Endothelial cell of umbilical vein (primary cell): ENCODE measurements at regions not wholly inside any gene's neighbourhood (a gene's known extent, or its start where the extent isn't known, plus 50 kb on each side); places are given as distances from the start of the nearest gene placed in this dataset.

Experiments
- BruUV-seq: library from RNA; stranded (reverse); fragments of 400-500 nt; replicated peaks from 2 replicates; lab custom pipeline; 2021; lab: Mats Ljungman, UMichigan
- CTCF ChIA-PET: fragments of 300-600, 350-600 bp; sonication (Branson Sonifier 250); formaldehyde crosslinking; loops from one replicate; lab custom pipeline; 2021; ENCODE audit warnings: antibody characterized with exemption, inconsistent platforms; lab: Charles Lee
- POLR2A ChIA-PET: fragments of 300-600, 350-600 bp; sonication (Branson Sonifier 250); formaldehyde crosslinking; loops from one replicate; lab custom pipeline; 2021; ENCODE audit warnings: antibody characterized with exemption, inconsistent platforms; lab: Charles Lee
- DNase-seq: peaks from one replicate; pipeline ENCODE4 v3.0.0-alpha.2; 2011; ENCODE audit warnings: low read depth, low spot score
- FAIRE-seq: peaks from 2 replicates; lab custom pipeline; 2011; peaks lifted over from hg19 to GRCh38; lab: Jason Lieb, UNC
- H2AFZ ChIP-seq: 2 replicates; pipeline ENCODE4 v1.6.0; 2012; ENCODE audit warnings: low read depth, low read length, control low read depth, inconsistent platforms
- H3K27ac ChIP-seq: 2 replicates; pipeline ENCODE4 v1.5.1; 2011; ENCODE audit warnings: low read depth, mild to moderate bottlenecking, control low read depth, low read length, moderate library complexity; ENCODE audit not compliant: insufficient read depth
- H3K27me3 ChIP-seq, 2 experiments: 2 replicates each; pipeline versions ENCODE4 v1.6.0 to v1.6.1; 2011; ENCODE audit warnings: low read length in 2 of 2, mixed read lengths in 1 of 2; ENCODE audit not compliant: control insufficient read depth in 2 of 2, insufficient read depth in 2 of 2
- H3K36me3 ChIP-seq, 2 experiments: 2 replicates in 1 of 2; 3 replicates in 1 of 2; pipeline ENCODE4 v1.5.1; 2011; ENCODE audit warnings: low read length in 2 of 2, mild to moderate bottlenecking in 1 of 2, moderate library complexity in 1 of 2; ENCODE audit not compliant: control insufficient read depth in 2 of 2, insufficient read depth in 2 of 2; ENCODE audit errors: extremely low read depth in 1 of 2
- H3K4me1 ChIP-seq: 3 replicates; pipeline ENCODE4 v1.5.1; 2011; ENCODE audit warnings: mild to moderate bottlenecking, low read length; ENCODE audit not compliant: control insufficient read depth, insufficient read depth; ENCODE audit errors: extremely low read depth
- H3K4me2 ChIP-seq: 2 replicates; pipeline ENCODE4 v1.6.1; 2011; ENCODE audit warnings: low read length, control low read depth, mixed read lengths; ENCODE audit not compliant: insufficient read depth
- H3K4me3 ChIP-seq, 3 experiments: fragments of 200-600 bp in 1 of 3; sonication (generic), shearing (Covaris generic) in 1 of 3; replicated peaks in 1 of 3; 2 replicates each; pipeline ENCODE4 v1.5.1; 2011 to 2016; ENCODE audit warnings: control low read depth in 3 of 3, low read length in 3 of 3, mild to moderate bottlenecking in 2 of 3, inconsistent platforms in 1 of 3, low read depth in 1 of 3, moderate library complexity in 1 of 3; ENCODE audit not compliant: insufficient read depth in 1 of 3
- H3K79me2 ChIP-seq: 2 replicates; pipeline ENCODE4 v1.6.0; 2012; ENCODE audit warnings: low read length, inconsistent platforms; ENCODE audit not compliant: control insufficient read depth, insufficient read depth
- H3K9ac ChIP-seq: replicated peaks from 2 replicates; pipeline ENCODE3; 2011; ENCODE audit warnings: low read length, control low read depth; ENCODE audit not compliant: insufficient read depth; ENCODE audit errors: extremely low read depth
- H3K9me1 ChIP-seq: replicated peaks from 3 replicates; pipeline ENCODE4 v1.6.0; 2011; ENCODE audit warnings: mild to moderate bottlenecking, low read length; ENCODE audit not compliant: control insufficient read depth, insufficient read depth; ENCODE audit errors: extremely low read depth
- H3K9me3 ChIP-seq: replicated peaks from 2 replicates; pipeline ENCODE4 v1.5.1; 2012; ENCODE audit warnings: low read length, inconsistent platforms; ENCODE audit not compliant: control insufficient read depth, insufficient read depth
- H4K20me1 ChIP-seq: replicated peaks from 2 replicates; pipeline ENCODE3; 2011; ENCODE audit warnings: mild to moderate bottlenecking, low read length; ENCODE audit not compliant: control insufficient read depth, insufficient read depth; ENCODE audit errors: extremely low read depth
- CTCF ChIP-seq, 2 donors: IDR thresholded peaks; 1 replicate in 1 of 2; 2 replicates in 1 of 2; pipeline ENCODE4 v1.5.1; 2011; ENCODE audit warnings: low read length in 2 of 2, mild to moderate bottlenecking in 2 of 2, moderate library complexity in 2 of 2, control low read depth in 1 of 2, inconsistent platforms in 1 of 2, low read depth in 1 of 2; ENCODE audit not compliant: insufficient read depth in 1 of 2; ENCODE audit errors: extremely low read depth in 1 of 2
- EZH2 ChIP-seq: IDR thresholded peaks from 2 replicates; pipeline ENCODE4 v1.6.1; 2012; ENCODE audit warnings: borderline replicate concordance, low read depth, mild to moderate bottlenecking, moderate library complexity, low read length, inconsistent platforms; ENCODE audit not compliant: severe bottlenecking
- FOS ChIP-seq: IDR thresholded peaks from 2 replicates; pipeline ENCODE4 v1.6.1; 2011; ENCODE audit warnings: mild to moderate bottlenecking, low read length, moderate library complexity, borderline replicate concordance; ENCODE audit not compliant: insufficient read depth
- GATA2 ChIP-seq: IDR thresholded peaks from 2 replicates; pipeline ENCODE4 v1.7.0; 2011; ENCODE audit warnings: low read depth, mild to moderate bottlenecking, moderate library complexity, mixed read lengths, low read length; ENCODE audit not compliant: insufficient read length, insufficient read depth
- JUN ChIP-seq: IDR thresholded peaks from 2 replicates; pipeline ENCODE4 v1.6.1; 2011; ENCODE audit warnings: borderline replicate concordance, low read depth; ENCODE audit not compliant: insufficient read length, insufficient read depth
- MAX ChIP-seq: IDR thresholded peaks from 2 replicates; pipeline ENCODE4 v1.6.1; 2011; ENCODE audit not compliant: insufficient read depth, insufficient read length
- MYC ChIP-seq: IDR thresholded peaks from one replicate; pipeline ENCODE4 v1.6.1; 2011; ENCODE audit warnings: mild to moderate bottlenecking, low read depth, low read length
- POLR2A ChIP-seq: IDR thresholded peaks from 2 replicates; pipeline ENCODE4 v1.6.1; 2012; ENCODE audit warnings: low read depth, mild to moderate bottlenecking, control low read depth, low read length
- POLR2AphosphoS5 ChIP-seq: IDR thresholded peaks from 2 replicates; pipeline ENCODE4 v1.6.1; 2012; ENCODE audit warnings: low read depth, mild to moderate bottlenecking, control low read depth, low read length, moderate library complexity; ENCODE audit not compliant: insufficient read depth
- dilution Hi-C: fragments of 300-500 bp; cut with MboI; formaldehyde crosslinking; loops from one replicate; pipeline ENCODE4 v1.15.0; 2019; ENCODE audit warnings: low sequenced_read_pairs; ENCODE audit not compliant: extremely low pct_ligation_motif_present
- intact Hi-C: fragments of 100-400 bp; cut with micrococcal nuclease; formaldehyde crosslinking; loops from one replicate; pipeline ENCODE4 v1.10.0; 2022

- no peaks in the 10 kb centered on the region for H3K27me3 ChIP-seq
- H3K9me1 ChIP-seq: no peaks in the 10 kb centered on the region
- CTCF ChIA-PET: no interaction called here
- no peak overlapping the region for H3K27ac ChIP-seq
- H3K79me2 ChIP-seq: no peaks in the 10 kb centered on the region
- no peak overlapping the region for H2AFZ ChIP-seq
- H3K4me2 ChIP-seq: no peak overlapping the region
- no peak for DNase-seq
- H3K9ac ChIP-seq: no peak overlapping the region
- dilution Hi-C loops: no loop called here
- no peak for FAIRE-seq
- TF ChIP-seq GATA2: no peak
- no peak for TF ChIP-seq FOS
- no peak for TF ChIP-seq EZH2
- no peak for TF ChIP-seq MYC
- no peak for TF ChIP-seq CTCF (IDR thresholded peaks at IDR 0.05; ENCODE audit: extremely low read depth in 1 of 2, insufficient read depth in 1 of 2, low read depth in 1 of 2, low read length in 2 of 2)
- TF ChIP-seq JUN: no peak
- no peak for TF ChIP-seq POLR2AphosphoS5
- no peak for TF ChIP-seq POLR2A
- no peak for TF ChIP-seq MAX
- intact Hi-C loops: no loop called here
- H3K4me3 ChIP-seq: no peak overlapping the region
- no peaks in the 10 kb centered on the region for H3K36me3 ChIP-seq
- H3K4me1 ChIP-seq: no peaks in the 10 kb centered on the region
- POLR2A ChIA-PET: no interaction called here
- no peaks in the 10 kb centered on the region for H4K20me1 ChIP-seq
- BruUV-seq: no TSS peak
- no peaks in the 10 kb centered on the region for H3K9me3 ChIP-seq
Measured at GRCh38 chr1:81197591-81197990, 603.1 kb upstream of the ADGRL2 start.
